DND-41 (cell line): ENCODE measurements at regions not wholly inside any gene's neighbourhood (a gene's known extent, or its start where the extent isn't known, plus 50 kb on each side); places are given as distances from the start of the nearest gene placed in this dataset.

ENCODE experiments used
- ATAC-seq: fragments of 200-7000 bp; cut with Tn5 transposase; 3 replicates; pipeline ENCODE4 v1.9.1; 2021; ENCODE audit warnings: low read depth; ENCODE audit not compliant: insufficient read depth
- DNase-seq: peaks from one replicate; pipeline ENCODE4 v3.0.0-alpha.2; 2020
- H2AFZ ChIP-seq: 2 replicates; pipeline ENCODE4 v1.6.0; 2012; ENCODE audit warnings: low read depth, low read length
- H3K27ac ChIP-seq: 2 replicates; pipeline ENCODE4 v1.5.1; 2012; ENCODE audit warnings: low read length, inconsistent platforms
- H3K27me3 ChIP-seq: fragments of 200-600 bp; sonication (generic); 2 replicates; pipeline ENCODE4 v1.6.0; 2012; ENCODE audit warnings: low read length, mild to moderate bottlenecking, inconsistent platforms; ENCODE audit not compliant: insufficient read depth, poor library complexity
- H3K36me3 ChIP-seq: 2 replicates; pipeline ENCODE4 v1.5.1; 2012; ENCODE audit warnings: low read length, inconsistent platforms; ENCODE audit not compliant: insufficient read depth
- H3K4me1 ChIP-seq: 2 replicates; pipeline ENCODE4 v1.5.1; 2012; ENCODE audit warnings: mild to moderate bottlenecking, low read length; ENCODE audit not compliant: insufficient read depth
- H3K4me2 ChIP-seq: 2 replicates; pipeline ENCODE4 v1.6.0; 2012; ENCODE audit warnings: mild to moderate bottlenecking, moderate library complexity, low read length, inconsistent platforms; ENCODE audit not compliant: insufficient read depth
- H3K4me3 ChIP-seq, 2 experiments: fragments of 200-600 bp in 1 of 2; shearing (Covaris generic) in 1 of 2; 2 replicates each; pipeline ENCODE4 v1.5.1; 2012 to 2016; ENCODE audit warnings: inconsistent platforms in 2 of 2, low read length in 2 of 2, mild to moderate bottlenecking in 2 of 2, low read depth in 1 of 2, moderate library complexity in 1 of 2
- H3K79me2 ChIP-seq: 2 replicates; pipeline ENCODE4 v1.6.0; 2012; ENCODE audit warnings: low read length, inconsistent platforms; ENCODE audit not compliant: insufficient read depth
- H3K9ac ChIP-seq: 2 replicates; pipeline ENCODE4 v1.6.0; 2012; ENCODE audit warnings: low read depth, mild to moderate bottlenecking, inconsistent platforms, low read length, moderate library complexity
- H3K9me3 ChIP-seq: 2 replicates; pipeline ENCODE4 v1.5.1; 2012; ENCODE audit warnings: low read length, moderate library complexity, mild to moderate bottlenecking, inconsistent platforms; ENCODE audit not compliant: insufficient read depth, severe bottlenecking
- H4K20me1 ChIP-seq: 2 replicates; pipeline ENCODE4 v1.6.0; 2012; ENCODE audit warnings: low read length; ENCODE audit not compliant: insufficient read depth
- CTCF ChIP-seq: IDR thresholded peaks from 2 replicates; pipeline ENCODE4 v1.5.1; 2012; ENCODE audit warnings: borderline replicate concordance, low read length, moderate library complexity, mild to moderate bottlenecking; ENCODE audit not compliant: poor library complexity, severe bottlenecking; ENCODE audit errors: extremely low read depth
- EZH2 ChIP-seq: IDR thresholded peaks from 3 replicates; pipeline ENCODE4 v1.6.1; 2012; ENCODE audit warnings: borderline replicate concordance, low read depth, mild to moderate bottlenecking, moderate library complexity, low read length, inconsistent platforms; ENCODE audit not compliant: severe bottlenecking

GRCh38 chr2:146985753-146986152 lies 859.1 kb upstream of the ACVR2A start:
- ATAC-seq (no peak), DNase-seq (no peak)
- H3K9me3 ChIP-seq: no peaks in the 10 kb centered on the region
- no peaks in the 10 kb centered on the region for H3K27me3 ChIP-seq
- no peak overlapping the region for H3K9ac ChIP-seq
- H3K27ac ChIP-seq: no peak overlapping the region
- H3K4me2 ChIP-seq: no peak overlapping the region
- no peaks in the 10 kb centered on the region for H3K36me3 ChIP-seq
- no peak overlapping the region for H2AFZ ChIP-seq
- no peaks in the 10 kb centered on the region for H3K4me1 ChIP-seq
- TF ChIP-seq EZH2 (no peak), CTCF (no peak)
- H3K4me3 ChIP-seq: no peak overlapping the region
- H4K20me1 ChIP-seq: no peaks in the 10 kb centered on the region
- no peaks in the 10 kb centered on the region for H3K79me2 ChIP-seq

- no peaks in the 10 kb centered on the region for H3K79me2 ChIP-seq
- ATAC-seq: no peak
- no peak overlapping the region for H3K4me3 ChIP-seq
- TF ChIP-seq EZH2: no peak
- no peak for TF ChIP-seq CTCF
- no peak overlapping the region for H2AFZ ChIP-seq
- no peaks in the 10 kb centered on the region for H3K36me3 ChIP-seq
- H3K9ac ChIP-seq: no peak overlapping the region
- H3K4me1 ChIP-seq: no peaks in the 10 kb centered on the region
- DNase-seq: no peak
- no peak overlapping the region for H3K4me2 ChIP-seq
- no peaks in the 10 kb centered on the region for H3K9me3 ChIP-seq
- no peaks in the 10 kb centered on the region for H3K27me3 ChIP-seq
- no peaks in the 10 kb centered on the region for H4K20me1 ChIP-seq
- no peak overlapping the region for H3K27ac ChIP-seq
These were observed 860.8 kb upstream of the ACVR2A start for GRCh38 chr2:146984014-146984413.

GRCh38 chr2:146982393-146982846 lies 862.4 kb upstream of the ACVR2A start:
- no peak overlapping the region for H3K4me2 ChIP-seq
- no peak overlapping the region for H3K9ac ChIP-seq
- H2AFZ ChIP-seq: no peak overlapping the region
- no peaks in the 10 kb centered on the region for H4K20me1 ChIP-seq
- no peak overlapping the region for H3K27ac ChIP-seq
- H3K4me1 ChIP-seq: no peaks in the 10 kb centered on the region
- no peaks in the 10 kb centered on the region for H3K36me3 ChIP-seq
- TF ChIP-seq CTCF: no peak
- TF ChIP-seq EZH2: no peak
- no peaks in the 10 kb centered on the region for H3K27me3 ChIP-seq
- no peak overlapping the region for H3K4me3 ChIP-seq
- H3K9me3 ChIP-seq: no peaks in the 10 kb centered on the region
- no peak for ATAC-seq
- no peak for DNase-seq
- no peaks in the 10 kb centered on the region for H3K79me2 ChIP-seq

GRCh38 chr2:146981921-146982320 lies 862.9 kb upstream of the ACVR2A start:
- H3K79me2 ChIP-seq: no peaks in the 10 kb centered on the region
- H4K20me1 ChIP-seq: no peaks in the 10 kb centered on the region
- no peak overlapping the region for H3K4me3 ChIP-seq
- no peaks in the 10 kb centered on the region for H3K4me1 ChIP-seq
- no peaks in the 10 kb centered on the region for H3K27me3 ChIP-seq
- DNase-seq (no peak), ATAC-seq (no peak)
- H3K4me2 ChIP-seq: no peak overlapping the region
- no peak overlapping the region for H2AFZ ChIP-seq
- H3K27ac ChIP-seq: no peak overlapping the region
- no peak overlapping the region for H3K9ac ChIP-seq
- H3K36me3 ChIP-seq: no peaks in the 10 kb centered on the region
- no peak for TF ChIP-seq CTCF
- no peak for TF ChIP-seq EZH2
- no peaks in the 10 kb centered on the region for H3K9me3 ChIP-seq
